Endothelial cell (in vitro differentiated cells): ENCODE measurements at regions not wholly inside any gene's neighbourhood (a gene's known extent, or its start where the extent isn't known, plus 50 kb on each side); places are given as distances from the start of the nearest gene placed in this dataset.

Experiments
- DNase-seq: peaks from one replicate; pipeline ENCODE4 v3.0.0; 2021; ENCODE audit warnings: low spot score
- H3K27ac Mint-ChIP-seq: one replicate; pipeline ENCODE4 v1.8.0; 2021; ENCODE audit warnings: mixed read lengths, inconsistent platforms; ENCODE audit not compliant: unreplicated experiment
- H3K27me3 Mint-ChIP-seq: one replicate; pipeline ENCODE4 v1.8.0; 2021; ENCODE audit warnings: mild to moderate bottlenecking, moderate library complexity, mixed read lengths, inconsistent platforms; ENCODE audit not compliant: unreplicated experiment
- H3K36me3 Mint-ChIP-seq: one replicate; pipeline ENCODE4 v1.8.0; 2021; ENCODE audit warnings: mild to moderate bottlenecking, low read depth, mixed read lengths, inconsistent platforms; ENCODE audit not compliant: unreplicated experiment
- H3K4me1 Mint-ChIP-seq: one replicate; pipeline ENCODE4 v1.8.0; 2021; ENCODE audit warnings: mild to moderate bottlenecking, mixed read lengths, inconsistent platforms; ENCODE audit not compliant: unreplicated experiment
- H3K4me3 Mint-ChIP-seq: one replicate; pipeline ENCODE4 v1.8.0; 2021; ENCODE audit warnings: mild to moderate bottlenecking, mixed read lengths, inconsistent platforms; ENCODE audit not compliant: unreplicated experiment
- H3K9me3 Mint-ChIP-seq: one replicate; pipeline ENCODE4 v1.8.0; 2021; ENCODE audit warnings: mixed read lengths, inconsistent platforms; ENCODE audit not compliant: unreplicated experiment
- CTCF ChIP-seq: fragments of 200-600 bp; sonication (generic); IDR thresholded peaks from one replicate; pipeline ENCODE4 v1.5.0; 2021; ENCODE audit warnings: antibody characterized with exemption; ENCODE audit not compliant: unreplicated experiment

- Mint-ChIP-seq H3K9me3 (no peaks in the 10 kb centered on the region), H3K4me3 (no peak overlapping the region), H3K36me3 (no peaks in the 10 kb centered on the region), H3K27ac (no peak overlapping the region), H3K4me1 (peaks cover 10% of the 10 kb centered on the region), H3K27me3 (peaks cover 6% of the 10 kb centered on the region)
- no peak for DNase-seq
- TF ChIP-seq CTCF = no peak
Measured at GRCh38 chr2:241926541-241927311, 57.2 kb downstream of the RTP5 start.

- TF ChIP-seq CTCF = no peak
- peaks cover 10% of the 10 kb centered on the region for H3K4me1 Mint-ChIP-seq
- no peaks in the 10 kb centered on the region for H3K36me3 Mint-ChIP-seq
- H3K9me3 Mint-ChIP-seq = no peaks in the 10 kb centered on the region
- DNase-seq = no peak
- no peak overlapping the region for H3K27ac Mint-ChIP-seq
- H3K4me3 Mint-ChIP-seq = no peak overlapping the region
- H3K27me3 Mint-ChIP-seq = peaks cover 3% of the 10 kb centered on the region
Measured at GRCh38 chr2:241929551-241930490, 60.3 kb downstream of the RTP5 start.

GRCh38 chr2:241931084-241931975, 61.8 kb downstream of the RTP5 start:
- Mint-ChIP-seq H3K36me3 (peaks cover 7% of the 10 kb centered on the region), H3K4me3 (no peak overlapping the region), H3K9me3 (no peaks in the 10 kb centered on the region), H3K27me3 (peaks cover 1% of the 10 kb centered on the region), H3K27ac (no peak overlapping the region), H3K4me1 (peaks cover 10% of the 10 kb centered on the region)
- TF ChIP-seq CTCF = no peak
- DNase-seq = no peak

- Mint-ChIP-seq H3K9me3 (no peaks in the 10 kb centered on the region), H3K36me3 (peaks cover 7% of the 10 kb centered on the region), H3K27me3 (no peaks in the 10 kb centered on the region), H3K27ac (no peak overlapping the region), H3K4me1 (peaks cover 10% of the 10 kb centered on the region), H3K4me3 (no peak overlapping the region)
- DNase-seq = no peak
- TF ChIP-seq CTCF = no peak
Measured at GRCh38 chr2:241931976-241932898, 62.7 kb downstream of the RTP5 start.
